ENCODE measurements at regions not wholly inside any gene's neighbourhood (a gene's known extent, or its start where the extent isn't known, plus 50 kb on each side); places are given as distances from the start of the nearest gene placed in this dataset.

DNA sequence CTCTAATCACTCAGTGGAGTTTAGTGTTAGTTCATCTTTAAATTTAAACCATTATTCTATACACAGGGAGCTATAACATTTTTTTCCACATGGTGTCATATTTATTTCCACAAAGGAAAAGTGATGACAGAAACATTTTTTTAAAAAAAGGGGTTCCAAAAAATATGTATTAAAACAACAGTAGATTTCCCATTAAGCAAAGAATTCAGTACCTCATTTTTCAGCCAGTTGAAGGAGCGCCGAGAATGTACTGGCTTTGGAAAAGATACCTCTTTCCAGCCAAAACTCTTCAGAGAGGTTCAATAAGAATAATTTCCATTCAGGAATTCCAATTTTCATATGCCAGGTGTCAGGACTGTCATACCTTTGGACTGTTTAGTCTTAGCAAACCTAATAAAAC, 250.5 kb upstream of the MEOX2 start:
- TF ChIP-seq POLR2A (IDR thresholded peaks at IDR 0.05): no peak
- TF ChIP-seq, protein P1, sequence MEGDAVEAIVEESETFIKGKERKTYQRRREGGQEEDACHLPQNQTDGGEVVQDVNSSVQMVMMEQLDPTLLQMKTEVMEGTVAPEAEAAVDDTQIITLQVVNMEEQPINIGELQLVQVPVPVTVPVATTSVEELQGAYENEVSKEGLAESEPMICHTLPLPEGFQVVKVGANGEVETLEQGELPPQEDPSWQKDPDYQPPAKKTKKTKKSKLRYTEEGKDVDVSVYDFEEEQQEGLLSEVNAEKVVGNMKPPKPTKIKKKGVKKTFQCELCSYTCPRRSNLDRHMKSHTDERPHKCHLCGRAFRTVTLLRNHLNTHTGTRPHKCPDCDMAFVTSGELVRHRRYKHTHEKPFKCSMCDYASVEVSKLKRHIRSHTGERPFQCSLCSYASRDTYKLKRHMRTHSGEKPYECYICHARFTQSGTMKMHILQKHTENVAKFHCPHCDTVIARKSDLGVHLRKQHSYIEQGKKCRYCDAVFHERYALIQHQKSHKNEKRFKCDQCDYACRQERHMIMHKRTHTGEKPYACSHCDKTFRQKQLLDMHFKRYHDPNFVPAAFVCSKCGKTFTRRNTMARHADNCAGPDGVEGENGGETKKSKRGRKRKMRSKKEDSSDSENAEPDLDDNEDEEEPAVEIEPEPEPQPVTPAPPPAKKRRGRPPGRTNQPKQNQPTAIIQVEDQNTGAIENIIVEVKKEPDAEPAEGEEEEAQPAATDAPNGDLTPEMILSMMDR (IDR thresholded peaks at IDR 0.05 in 4 of 5, conservative IDR thresholded peaks at IDR 0.05 in 1 of 5): no peak
